ENCODE measurements at regions not wholly inside any gene's neighbourhood (a gene's known extent, or its start where the extent isn't known, plus 50 kb on each side); places are given as distances from the start of the nearest gene placed in this dataset.

- TF ChIP-seq POLR2AphosphoS5 (IDR thresholded peaks at IDR 0.05), result no peak
- no peak for TF ChIP-seq CTCF (IDR thresholded peaks at IDR 0.05 in 8 of 11, conservative IDR thresholded peaks at IDR 0.05 in 3 of 11)
- no peak for TF ChIP-seq POLR2A (IDR thresholded peaks at IDR 0.05)
Measured at GRCh38 chrX:38900719-38901118, 99.5 kb downstream of the MID1IP1 start.

All from spleen (tissue), 7 donors.